IMR-90 (cell line): ENCODE measurements at regions not wholly inside any gene's neighbourhood (a gene's known extent, or its start where the extent isn't known, plus 50 kb on each side); places are given as distances from the start of the nearest gene placed in this dataset.
"Not testable (repeated sequence)": the region's sequence is repeated elsewhere in the genome, so short reads cannot be mapped to it uniquely, and the experiment has no call there.

Source experiments
- ATAC-seq: fragments of 200-7000 bp; cut with Tn5 transposase; 2 replicates; pipeline ENCODE4 v1.9.1; 2020; ENCODE audit warnings: low read depth, mild to moderate bottlenecking, moderate library complexity
- BruUV-seq: library from RNA; stranded (reverse); fragments of 400-500 nt; replicated peaks from 2 replicates; lab custom pipeline; 2021; lab: Mats Ljungman, UMichigan
- CTCF ChIA-PET: fragments of 300-600 bp; formaldehyde crosslinking; extraction: SDS; loops from one replicate; lab custom pipeline; 2021; ENCODE audit warnings: antibody characterized with exemption; lab: Yijun Ruan, JAX
- POLR2A ChIA-PET: fragments of 300-600 bp; sonication (Branson Sonifier 250); formaldehyde crosslinking; loops from one replicate; lab custom pipeline; 2022; ENCODE audit warnings: antibody characterized with exemption; ENCODE audit not compliant: unreplicated experiment; lab: Charles Lee
- DNase-seq: peaks from one replicate; pipeline ENCODE4 v3.0.0; 2013
- H2AFZ ChIP-seq: replicated peaks from 2 replicates; pipeline ENCODE3; 2013; ENCODE audit warnings: low read length, mild to moderate bottlenecking; ENCODE audit not compliant: poor library complexity
- H2AK5ac ChIP-seq: 2 replicates; pipeline ENCODE4 v1.6.1; 2013; ENCODE audit warnings: low read depth, low read length, inconsistent platforms
- H2AK9ac ChIP-seq: replicated peaks from 2 replicates; pipeline ENCODE3; 2013; ENCODE audit warnings: mild to moderate bottlenecking, low read depth, low read length, moderate library complexity; ENCODE audit not compliant: poor library complexity
- H2BK120ac ChIP-seq: 2 replicates; pipeline ENCODE4 v1.6.1; 2013; ENCODE audit warnings: low read depth, low read length, inconsistent platforms
- H2BK15ac ChIP-seq: 3 replicates; pipeline ENCODE4 v1.6.1; 2013; ENCODE audit warnings: low read depth, low read length, inconsistent platforms
- H2BK20ac ChIP-seq: 2 replicates; pipeline ENCODE4 v1.6.1; 2013; ENCODE audit warnings: low read depth, mild to moderate bottlenecking, inconsistent platforms, low read length, moderate library complexity
- H2BK5ac ChIP-seq: 2 replicates; pipeline ENCODE4 v1.6.1; 2013; ENCODE audit warnings: mild to moderate bottlenecking, low read depth, low read length, inconsistent platforms; ENCODE audit not compliant: poor library complexity, severe bottlenecking
- H3K14ac ChIP-seq: replicated peaks from 2 replicates; pipeline ENCODE4 v1.6.1; 2013; ENCODE audit warnings: low read depth, low read length, inconsistent platforms
- H3K18ac ChIP-seq: 2 replicates; pipeline ENCODE4 v1.6.1; 2013; ENCODE audit warnings: low read depth, low read length, control low read depth
- H3K23ac ChIP-seq: 2 replicates; pipeline ENCODE4 v1.6.1; 2013; ENCODE audit warnings: low read depth, low read length, inconsistent platforms
- H3K27ac ChIP-seq: 2 replicates; pipeline ENCODE4 v1.5.1; 2013; ENCODE audit warnings: mild to moderate bottlenecking, control low read depth, low read length; ENCODE audit not compliant: insufficient read depth
- H3K27me3 ChIP-seq: 2 replicates; pipeline ENCODE4 v1.6.1; 2013; ENCODE audit warnings: low read length; ENCODE audit not compliant: control insufficient read depth, insufficient read depth
- H3K36me3 ChIP-seq: 2 replicates; pipeline ENCODE4 v1.6.1; 2013; ENCODE audit warnings: low read length, mixed read lengths; ENCODE audit not compliant: control insufficient read depth, insufficient read depth
- H3K4ac ChIP-seq: 2 replicates; pipeline ENCODE4 v1.6.1; 2013; ENCODE audit warnings: low read depth, low read length, inconsistent platforms
- H3K4me1 ChIP-seq: 2 replicates; pipeline ENCODE4 v1.6.1; 2013; ENCODE audit warnings: low read length, mixed read lengths; ENCODE audit not compliant: control insufficient read depth, insufficient read depth
- H3K4me2 ChIP-seq: 2 replicates; pipeline ENCODE4 v1.6.1; 2013; ENCODE audit warnings: low read depth, mild to moderate bottlenecking, control low read depth, low read length, moderate library complexity
- H3K4me3 ChIP-seq: 2 replicates; pipeline ENCODE4 v1.5.1; 2013; ENCODE audit warnings: low read depth, mild to moderate bottlenecking, control low read depth, low read length, moderate library complexity; ENCODE audit not compliant: insufficient read depth
- H3K56ac ChIP-seq: 2 replicates; pipeline ENCODE4 v1.6.1; 2013; ENCODE audit warnings: low read length, inconsistent platforms; ENCODE audit not compliant: insufficient read depth; ENCODE audit errors: extremely low read depth
- H3K79me1 ChIP-seq, 2 experiments: 2 replicates each; pipeline ENCODE4 v1.6.1; 2013; ENCODE audit warnings: low read length in 2 of 2, inconsistent platforms in 1 of 2, low read depth in 1 of 2
- H3K9ac ChIP-seq: 2 replicates; pipeline ENCODE4 v1.6.1; 2013; ENCODE audit warnings: low read depth, low read length, control low read depth
- H3K9me1 ChIP-seq: 2 replicates; pipeline ENCODE4 v1.6.1; 2013; ENCODE audit warnings: low read length, inconsistent platforms; ENCODE audit not compliant: insufficient read depth
- H3K9me3 ChIP-seq: 2 replicates; pipeline ENCODE4 v1.6.1; 2013; ENCODE audit warnings: low read length; ENCODE audit not compliant: control insufficient read depth, insufficient read depth
- H4K20me1 ChIP-seq: 2 replicates; pipeline ENCODE4 v1.6.1; 2013; ENCODE audit warnings: low read length, inconsistent platforms; ENCODE audit not compliant: insufficient read depth
- H4K5ac ChIP-seq: 2 replicates; pipeline ENCODE4 v1.6.1; 2013; ENCODE audit warnings: mild to moderate bottlenecking, low read depth, low read length, control low read depth
- H4K8ac ChIP-seq, 2 experiments: 2 replicates each; pipeline ENCODE4 v1.6.1; 2013; ENCODE audit warnings: low read depth in 2 of 2, low read length in 2 of 2, control low read depth in 1 of 2, inconsistent platforms in 1 of 2
- H4K91ac ChIP-seq: 2 replicates; pipeline ENCODE4 v1.6.1; 2013; ENCODE audit warnings: low read depth, low read length, inconsistent platforms; ENCODE audit not compliant: insufficient read depth
- BHLHE40 ChIP-seq: fragments of 150-350 bp; IDR thresholded peaks from 2 replicates; pipeline ENCODE4 v1.6.1; 2016; ENCODE audit warnings: mild to moderate bottlenecking, low read depth, low read length
- CEBPB ChIP-seq: IDR thresholded peaks from 2 replicates; pipeline ENCODE4 v1.6.1; 2012; ENCODE audit warnings: low read depth, low read length, improper control_type of control experiment
- MXI1 ChIP-seq: IDR thresholded peaks from 2 replicates; pipeline ENCODE4 v1.6.1; 2012; ENCODE audit warnings: low read depth, mild to moderate bottlenecking, low read length, moderate library complexity, borderline replicate concordance
- NFE2L2 ChIP-seq: fragments of 150-350 bp; IDR thresholded peaks from 2 replicates; pipeline ENCODE4 v1.6.1; 2016; ENCODE audit warnings: low read depth, mild to moderate bottlenecking, low read length
- whole genome bisulfite sequencing, 2 experiments: methylation state at CpG; one replicate each; pipeline versions ENCODE4 v1.1.5 to v1.1.7; 2013; ENCODE audit warnings: missing lambda C conversion rate in 2 of 2; ENCODE audit not compliant: insufficient read length in 1 of 2; ENCODE audit errors: extremely low coverage in 2 of 2; 5-methylcytosine and 5-hydroxymethylcytosine counted together
- dilution Hi-C: fragments of 300-500 bp; cut with HindIII; formaldehyde crosslinking; loops from one replicate; pipeline ENCODE4 v1.14.3; 2018; ENCODE audit warnings: low sequenced_read_pairs; ENCODE audit not compliant: unreplicated experiment
- in situ Hi-C: fragments of 300-500 bp; cut with MboI; formaldehyde crosslinking; loops from 3 replicates; pipeline ENCODE4 v1.14.3; 2019; ENCODE audit warnings: low sequenced_read_pairs, inconsistent platforms, mixed read lengths
- intact Hi-C: fragments of 100-400 bp; cut with micrococcal nuclease; formaldehyde crosslinking; loops from 2 replicates; pipeline ENCODE4 v1.10.0; 2022

DNA sequence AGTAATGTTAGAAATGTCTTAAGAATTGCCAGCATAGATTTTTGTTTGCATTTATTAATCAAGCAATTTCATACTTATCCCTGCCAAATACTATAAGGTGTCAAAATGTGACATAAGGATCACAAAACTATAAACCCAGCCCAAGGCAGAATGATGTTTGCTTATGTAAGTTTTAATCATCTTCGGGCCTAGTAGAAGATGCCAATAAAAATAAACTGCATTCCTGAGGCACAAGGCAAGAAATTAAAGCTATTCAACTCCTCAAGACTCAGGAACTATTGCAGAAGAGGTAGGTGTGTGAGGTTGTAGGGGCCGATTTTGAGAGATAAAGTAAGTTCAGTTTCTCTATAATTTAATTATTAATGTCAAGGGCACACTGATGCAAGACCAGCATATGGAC is 189.4 kb upstream of the AHR start:
- ATAC-seq (peak; percentile 74), DNase-seq (peak; percentile 80)
- intact Hi-C loops, result no loop called here
- Histone ChIP-seq H3K9me1 (peaks cover 3% of the 10 kb centered on the region; the same call in 1 of the 2 replicates), H2BK120ac (no peak overlapping the region), H3K27ac (no peak overlapping the region), H2AK5ac (no peak overlapping the region), H2BK5ac (no peak overlapping the region), H3K4me1 (peaks cover 3% of the 10 kb centered on the region), H3K27me3 (no peaks in the 10 kb centered on the region), H2BK20ac (no peak overlapping the region), H3K9me3 (no peaks in the 10 kb centered on the region), H3K4me3 (no peak overlapping the region), H3K56ac (no peak overlapping the region), H3K36me3 (no peaks in the 10 kb centered on the region), H3K23ac (no peak overlapping the region), H3K9ac (no peak overlapping the region), H3K4me2 (no peak overlapping the region), H2AK9ac (no peak overlapping the region), H4K91ac (no peak overlapping the region), H4K8ac (no peak overlapping the region), H3K18ac (no peak overlapping the region), H3K14ac (no peak overlapping the region), H2BK15ac (no peak overlapping the region), H3K79me1 (no peaks in the 10 kb centered on the region), H4K5ac (no peak overlapping the region), H4K20me1 (no peaks in the 10 kb centered on the region), H2AFZ (no peak overlapping the region), H3K4ac (no peak overlapping the region)
- BruUV-seq, result no TSS peak
- TF ChIP-seq CEBPB, result peak; percentile 49; the same call in 1 of the 2 replicates
- no peak for TF ChIP-seq MXI1
- TF ChIP-seq NFE2L2, result no peak
- TF ChIP-seq BHLHE40, result peak; percentile 28; the same call in 1 of the 2 replicates
- dilution Hi-C loops, result no loop called here
- WGBS, 2 experiments, result no CpG with 5 or more reads among the region's 2 CpGs
- in situ Hi-C loops, result no loop called here
- ChIA-PET POLR2A (interaction anchor here (0.6 kb wide), 1 partner anchor 145 kb away, joined by 3 read pairs; no protein-coding TSS in a partner anchor), CTCF (no interaction called here)

DNA sequence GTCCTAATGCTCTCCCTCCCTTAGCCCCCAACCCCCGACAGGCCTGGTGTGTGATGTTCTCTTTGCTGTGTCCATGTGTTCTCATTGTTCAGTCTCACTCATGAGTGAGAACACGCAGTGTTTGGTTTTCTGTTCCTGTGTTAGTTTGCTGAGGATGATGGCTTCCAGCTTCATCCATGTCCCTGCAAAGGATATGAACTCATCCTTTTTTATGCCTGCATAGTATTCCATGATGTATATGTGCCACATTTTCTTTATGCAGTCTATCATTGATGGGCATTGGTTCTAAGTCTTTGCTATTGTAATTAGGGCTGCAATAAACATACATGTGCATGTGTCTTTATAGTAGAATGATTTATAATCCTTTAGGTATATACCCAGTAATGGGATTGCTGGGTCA is 184.7 kb upstream of the AHR start:
- BruUV-seq, H3K56ac ChIP-seq, H3K4ac ChIP-seq, H2AFZ ChIP-seq, H3K27me3 ChIP-seq, intact Hi-C loops, H2BK20ac ChIP-seq, H4K20me1 ChIP-seq, H3K4me1 ChIP-seq, POLR2A ChIA-PET, DNase-seq, H3K79me1 ChIP-seq, in situ Hi-C loops, H3K9me1 ChIP-seq, H3K4me2 ChIP-seq, dilution Hi-C loops, H3K36me3 ChIP-seq, H2AK9ac ChIP-seq, H4K91ac ChIP-seq, H3K4me3 ChIP-seq, H3K9ac ChIP-seq, H2BK5ac ChIP-seq, ATAC-seq, H3K27ac ChIP-seq, H2AK5ac ChIP-seq, H4K5ac ChIP-seq, CTCF ChIA-PET, H3K9me3 ChIP-seq, H3K23ac ChIP-seq, H3K18ac ChIP-seq, H4K8ac ChIP-seq, H2BK120ac ChIP-seq, H2BK15ac ChIP-seq, H3K14ac ChIP-seq: not testable (repeated sequence)
- no CpG with 5 or more reads among the region's 2 CpGs for WGBS, 2 experiments
